ENCODE measurements at regions not wholly inside any gene's neighbourhood (a gene's known extent, or its start where the extent isn't known, plus 50 kb on each side); places are given as distances from the start of the nearest gene placed in this dataset.

DNA sequence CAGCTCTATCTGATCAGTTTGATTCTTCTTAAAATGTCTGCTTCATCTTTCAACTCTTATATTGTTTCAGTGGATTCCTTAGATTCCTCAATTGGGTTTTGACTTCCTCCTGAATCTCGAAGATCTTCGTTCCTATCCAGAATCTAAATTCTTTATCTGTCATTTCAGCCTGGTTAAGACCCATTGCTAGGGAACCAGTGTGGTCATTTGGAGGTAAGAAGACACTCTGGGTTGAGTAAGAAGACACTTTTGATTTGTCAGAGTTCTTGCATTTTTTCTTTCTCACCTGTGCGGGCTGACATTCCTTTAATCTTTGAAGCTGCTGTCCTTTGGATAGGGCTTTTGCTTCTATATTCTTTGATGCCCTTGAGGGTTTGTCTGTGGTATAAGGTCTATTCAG, 291.9 kb downstream of the SLC7A11 start:
- Histone ChIP-seq H4K20me1 (ENCODE audit: insufficient read depth) (no peaks in the 10 kb centered on the region), H3K36me3 (ENCODE audit: insufficient read depth, low read length) (no peaks in the 10 kb centered on the region), H3K9ac (ENCODE audit: low read length) (no peak overlapping the region), H3K4me2 (ENCODE audit: low read length) (no peak overlapping the region), H3K79me2 (replicated peaks; ENCODE audit: insufficient read depth, low read length) (no peaks in the 10 kb centered on the region), H2AFZ (ENCODE audit: low read depth, low read length) (no peak overlapping the region), H3K27me3 (ENCODE audit: insufficient read depth, low read depth, low read length) (no peaks in the 10 kb centered on the region), H3K9me3 (ENCODE audit: low read length) (no peaks in the 10 kb centered on the region), H3K4me3 (ENCODE audit: low read length) (no peak overlapping the region), H3F3A (ENCODE audit: insufficient read depth, low read length, poor library complexity, severe bottlenecking) (no peaks in the 10 kb centered on the region), H3K9me2 (ENCODE audit: insufficient read depth, low read length) (no peaks in the 10 kb centered on the region), H3K27ac (ENCODE audit: low read length) (no peak overlapping the region)
- TF ChIP-seq POLR2AphosphoS5 (IDR thresholded peaks at IDR 0.05) (no peak), MXI1 (conservative IDR thresholded peaks at IDR 0.05; ENCODE audit: poor library complexity, severe bottlenecking) (no peak), TAF1 (IDR thresholded peaks at IDR 0.05; ENCODE audit: low read depth) (no peak), EZH2 (IDR thresholded peaks at IDR 0.05; ENCODE audit: borderline replicate concordance, insufficient read depth, low read length, poor library complexity, severe bottlenecking) (no peak), EP300 (conservative IDR thresholded peaks at IDR 0.05; ENCODE audit: poor library complexity, severe bottlenecking) (no peak), SMC3 (conservative IDR thresholded peaks at IDR 0.05; ENCODE audit: poor library complexity) (no peak), RAD21 (conservative IDR thresholded peaks at IDR 0.05) (no peak)
- TF ChIP-seq, protein P1, sequence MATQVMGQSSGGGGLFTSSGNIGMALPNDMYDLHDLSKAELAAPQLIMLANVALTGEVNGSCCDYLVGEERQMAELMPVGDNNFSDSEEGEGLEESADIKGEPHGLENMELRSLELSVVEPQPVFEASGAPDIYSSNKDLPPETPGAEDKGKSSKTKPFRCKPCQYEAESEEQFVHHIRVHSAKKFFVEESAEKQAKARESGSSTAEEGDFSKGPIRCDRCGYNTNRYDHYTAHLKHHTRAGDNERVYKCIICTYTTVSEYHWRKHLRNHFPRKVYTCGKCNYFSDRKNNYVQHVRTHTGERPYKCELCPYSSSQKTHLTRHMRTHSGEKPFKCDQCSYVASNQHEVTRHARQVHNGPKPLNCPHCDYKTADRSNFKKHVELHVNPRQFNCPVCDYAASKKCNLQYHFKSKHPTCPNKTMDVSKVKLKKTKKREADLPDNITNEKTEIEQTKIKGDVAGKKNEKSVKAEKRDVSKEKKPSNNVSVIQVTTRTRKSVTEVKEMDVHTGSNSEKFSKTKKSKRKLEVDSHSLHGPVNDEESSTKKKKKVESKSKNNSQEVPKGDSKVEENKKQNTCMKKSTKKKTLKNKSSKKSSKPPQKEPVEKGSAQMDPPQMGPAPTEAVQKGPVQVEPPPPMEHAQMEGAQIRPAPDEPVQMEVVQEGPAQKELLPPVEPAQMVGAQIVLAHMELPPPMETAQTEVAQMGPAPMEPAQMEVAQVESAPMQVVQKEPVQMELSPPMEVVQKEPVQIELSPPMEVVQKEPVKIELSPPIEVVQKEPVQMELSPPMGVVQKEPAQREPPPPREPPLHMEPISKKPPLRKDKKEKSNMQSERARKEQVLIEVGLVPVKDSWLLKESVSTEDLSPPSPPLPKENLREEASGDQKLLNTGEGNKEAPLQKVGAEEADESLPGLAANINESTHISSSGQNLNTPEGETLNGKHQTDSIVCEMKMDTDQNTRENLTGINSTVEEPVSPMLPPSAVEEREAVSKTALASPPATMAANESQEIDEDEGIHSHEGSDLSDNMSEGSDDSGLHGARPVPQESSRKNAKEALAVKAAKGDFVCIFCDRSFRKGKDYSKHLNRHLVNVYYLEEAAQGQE (IDR thresholded peaks at IDR 0.05; ENCODE audit: borderline replicate concordance) = no peak
- TF ChIP-seq, protein P2, sequence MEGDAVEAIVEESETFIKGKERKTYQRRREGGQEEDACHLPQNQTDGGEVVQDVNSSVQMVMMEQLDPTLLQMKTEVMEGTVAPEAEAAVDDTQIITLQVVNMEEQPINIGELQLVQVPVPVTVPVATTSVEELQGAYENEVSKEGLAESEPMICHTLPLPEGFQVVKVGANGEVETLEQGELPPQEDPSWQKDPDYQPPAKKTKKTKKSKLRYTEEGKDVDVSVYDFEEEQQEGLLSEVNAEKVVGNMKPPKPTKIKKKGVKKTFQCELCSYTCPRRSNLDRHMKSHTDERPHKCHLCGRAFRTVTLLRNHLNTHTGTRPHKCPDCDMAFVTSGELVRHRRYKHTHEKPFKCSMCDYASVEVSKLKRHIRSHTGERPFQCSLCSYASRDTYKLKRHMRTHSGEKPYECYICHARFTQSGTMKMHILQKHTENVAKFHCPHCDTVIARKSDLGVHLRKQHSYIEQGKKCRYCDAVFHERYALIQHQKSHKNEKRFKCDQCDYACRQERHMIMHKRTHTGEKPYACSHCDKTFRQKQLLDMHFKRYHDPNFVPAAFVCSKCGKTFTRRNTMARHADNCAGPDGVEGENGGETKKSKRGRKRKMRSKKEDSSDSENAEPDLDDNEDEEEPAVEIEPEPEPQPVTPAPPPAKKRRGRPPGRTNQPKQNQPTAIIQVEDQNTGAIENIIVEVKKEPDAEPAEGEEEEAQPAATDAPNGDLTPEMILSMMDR (IDR thresholded peaks at IDR 0.05; ENCODE audit: poor library complexity, severe bottlenecking) = no peak

DNA sequence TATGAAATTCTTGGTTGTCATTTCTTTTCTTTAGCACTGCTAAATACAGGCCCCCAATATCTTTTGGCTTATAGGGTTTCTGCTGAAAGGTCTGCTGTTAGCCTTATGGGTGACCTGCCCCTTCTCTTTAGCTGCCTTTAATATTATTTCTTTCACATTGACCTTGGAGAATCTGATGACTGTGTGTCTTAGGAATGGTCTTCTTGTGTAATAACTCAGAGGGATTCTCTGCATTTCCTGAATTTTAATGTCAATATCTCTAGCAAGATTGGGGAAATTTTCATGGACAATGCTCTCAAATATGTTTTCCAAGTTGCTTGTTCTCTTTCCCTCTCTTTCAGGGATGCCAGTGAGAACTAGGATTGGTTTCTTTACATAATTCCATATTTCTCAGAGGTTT, 292.4 kb downstream of the SLC7A11 start:
- Histone ChIP-seq H3K4me3 (ENCODE audit: low read length) (no peak overlapping the region), H3K9me3 (ENCODE audit: low read length) (no peaks in the 10 kb centered on the region), H3K36me3 (ENCODE audit: insufficient read depth, low read length) (no peaks in the 10 kb centered on the region), H4K20me1 (ENCODE audit: insufficient read depth) (no peaks in the 10 kb centered on the region), H3K9me2 (ENCODE audit: insufficient read depth, low read length) (no peaks in the 10 kb centered on the region), H3K9ac (ENCODE audit: low read length) (no peak overlapping the region), H3K4me2 (ENCODE audit: low read length) (no peak overlapping the region), H3K27me3 (ENCODE audit: insufficient read depth, low read depth, low read length) (no peaks in the 10 kb centered on the region), H2AFZ (ENCODE audit: low read depth, low read length) (no peak overlapping the region), H3K79me2 (replicated peaks; ENCODE audit: insufficient read depth, low read length) (no peaks in the 10 kb centered on the region), H3K27ac (ENCODE audit: low read length) (no peak overlapping the region), H3F3A (ENCODE audit: insufficient read depth, low read length, poor library complexity, severe bottlenecking) (no peaks in the 10 kb centered on the region)
- TF ChIP-seq, protein P1 (IDR thresholded peaks at IDR 0.05; ENCODE audit: borderline replicate concordance) = no peak
- TF ChIP-seq RAD21 (conservative IDR thresholded peaks at IDR 0.05) (no peak), EP300 (conservative IDR thresholded peaks at IDR 0.05; ENCODE audit: poor library complexity, severe bottlenecking) (no peak), TAF1 (IDR thresholded peaks at IDR 0.05; ENCODE audit: low read depth) (no peak), POLR2AphosphoS5 (IDR thresholded peaks at IDR 0.05) (no peak)
